ENCODE measurements at regions not wholly inside any gene's neighbourhood (a gene's known extent, or its start where the extent isn't known, plus 50 kb on each side); places are given as distances from the start of the nearest gene placed in this dataset.

GRCh38 chr9:17859987-17860386, 281.1 kb downstream of the SH3GL2 start:
- Histone ChIP-seq H3K27me3 (replicated peaks; ENCODE audit: control insufficient read depth, insufficient read depth, low read length) (no peaks in the 10 kb centered on the region; the same call in 1 of the 2 replicates), H3K4me3 (replicated peaks; ENCODE audit: low read depth, low read length) (no peak overlapping the region), H3K36me3 (ENCODE audit: control insufficient read depth, insufficient read depth, low read length) (no peaks in the 10 kb centered on the region)
- TF ChIP-seq CTCF (IDR thresholded peaks at IDR 0.05; ENCODE audit: insufficient read depth, low read length, poor library complexity, severe bottlenecking) = no peak
- no peak for DNase-seq (ENCODE audit: extremely low read depth, insufficient read length)

GRCh38 chr9:17862101-17862500, 283.2 kb downstream of the SH3GL2 start:
- DNase-seq (ENCODE audit: extremely low read depth, insufficient read length) = no peak

GRCh38 chr9:17862629-17863028, 283.8 kb downstream of the SH3GL2 start:
- no peaks in the 10 kb centered on the region for H3K36me3 ChIP-seq (ENCODE audit: control insufficient read depth, insufficient read depth, low read length)
- TF ChIP-seq CTCF (IDR thresholded peaks at IDR 0.05; ENCODE audit: insufficient read depth, low read length, poor library complexity, severe bottlenecking) = no peak
- H3K27me3 ChIP-seq (replicated peaks; ENCODE audit: control insufficient read depth, insufficient read depth, low read length) = no peaks in the 10 kb centered on the region; the same call in 1 of the 2 replicates
- no peak overlapping the region for H3K4me3 ChIP-seq (replicated peaks; ENCODE audit: low read depth, low read length)
- no peak for DNase-seq (ENCODE audit: extremely low read depth, insufficient read length)

More at GRCh38 chr9:17862101-17862500, 283.2 kb downstream of the SH3GL2 start:
- Histone ChIP-seq H3K27me3 (replicated peaks; ENCODE audit: control insufficient read depth, insufficient read depth, low read length) (no peaks in the 10 kb centered on the region; the same call in 1 of the 2 replicates), H3K4me3 (replicated peaks; ENCODE audit: low read depth, low read length) (no peak overlapping the region), H3K36me3 (ENCODE audit: control insufficient read depth, insufficient read depth, low read length) (no peaks in the 10 kb centered on the region)
- TF ChIP-seq CTCF (IDR thresholded peaks at IDR 0.05; ENCODE audit: insufficient read depth, low read length, poor library complexity, severe bottlenecking) = no peak

- Histone ChIP-seq H3K4me3 (replicated peaks; ENCODE audit: low read depth, low read length) (no peak overlapping the region), H3K36me3 (ENCODE audit: control insufficient read depth, insufficient read depth, low read length) (no peaks in the 10 kb centered on the region), H3K27me3 (replicated peaks; ENCODE audit: control insufficient read depth, insufficient read depth, low read length) (no peaks in the 10 kb centered on the region; the same call in 1 of the 2 replicates)
- DNase-seq (ENCODE audit: extremely low read depth, insufficient read length) = peak; percentile 56
- no peak for TF ChIP-seq CTCF (IDR thresholded peaks at IDR 0.05; ENCODE audit: insufficient read depth, low read length, poor library complexity, severe bottlenecking)
Measured at GRCh38 chr9:17863213-17863883, 284.5 kb downstream of the SH3GL2 start.

- no peaks in the 10 kb centered on the region for H3K36me3 ChIP-seq (ENCODE audit: control insufficient read depth, insufficient read depth, low read length)
- no peak for TF ChIP-seq CTCF (IDR thresholded peaks at IDR 0.05; ENCODE audit: insufficient read depth, low read length, poor library complexity, severe bottlenecking)
- DNase-seq (ENCODE audit: extremely low read depth, insufficient read length) = no peak
- no peak overlapping the region for H3K4me3 ChIP-seq (replicated peaks; ENCODE audit: low read depth, low read length)
- H3K27me3 ChIP-seq (replicated peaks; ENCODE audit: control insufficient read depth, insufficient read depth, low read length) = no peaks in the 10 kb centered on the region; the same call in 1 of the 2 replicates
Measured at GRCh38 chr9:17863924-17864323, 285.1 kb downstream of the SH3GL2 start.

All from GM06990 (cell line).